Cardiac fibroblast (primary cell): ENCODE measurements at regions not wholly inside any gene's neighbourhood (a gene's known extent, or its start where the extent isn't known, plus 50 kb on each side); places are given as distances from the start of the nearest gene placed in this dataset.
A peak's percentile ranks its signal among the peaks of the same experiment; 100 is the strongest.
"Not testable (repeated sequence)": the region's sequence is repeated elsewhere in the genome, so short reads cannot be mapped to it uniquely, and the experiment has no call there.

Source experiments
- DNase-seq, 2 donors: peaks; one replicate each; pipeline versions ENCODE4 v3.0.0 to v3.0.0-alpha.2; 2010; ENCODE audit warnings: low read depth in 2 of 2
- H3K4me3 ChIP-seq, 2 donors: replicated peaks in 1 of 2; 1 replicate in 1 of 2; 2 replicates in 1 of 2; pipeline ENCODE4 v1.5.1; 2011; ENCODE audit warnings: low read depth in 2 of 2, low read length in 2 of 2, mild to moderate bottlenecking in 2 of 2, moderate library complexity in 1 of 2
- TF ChIP-seq, protein P1 (sequence below): IDR thresholded peaks from one replicate; pipeline ENCODE4 v1.5.1; 2011; ENCODE audit warnings: low read depth, mild to moderate bottlenecking, low read length, inconsistent platforms

DNA sequence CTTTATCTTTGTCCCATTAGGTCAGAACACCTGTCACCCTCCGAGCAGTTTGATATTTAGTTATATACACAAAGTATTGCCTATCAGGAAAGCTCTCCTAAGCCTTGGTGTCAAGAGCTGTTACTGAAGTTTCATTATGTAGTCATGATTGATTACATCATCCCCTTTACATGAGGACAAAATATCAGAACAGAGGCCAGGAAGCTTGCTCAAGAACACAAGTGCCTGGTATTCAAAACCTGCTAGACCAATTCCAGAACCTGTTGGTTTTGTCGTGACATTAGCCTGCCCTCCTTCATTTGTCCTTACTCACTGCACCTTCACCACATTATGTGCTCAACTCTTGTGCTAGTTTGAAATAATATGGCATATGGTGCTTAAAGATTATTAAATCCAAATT is 377.1 kb downstream of the CDH19 start:
- TF ChIP-seq, protein P1, sequence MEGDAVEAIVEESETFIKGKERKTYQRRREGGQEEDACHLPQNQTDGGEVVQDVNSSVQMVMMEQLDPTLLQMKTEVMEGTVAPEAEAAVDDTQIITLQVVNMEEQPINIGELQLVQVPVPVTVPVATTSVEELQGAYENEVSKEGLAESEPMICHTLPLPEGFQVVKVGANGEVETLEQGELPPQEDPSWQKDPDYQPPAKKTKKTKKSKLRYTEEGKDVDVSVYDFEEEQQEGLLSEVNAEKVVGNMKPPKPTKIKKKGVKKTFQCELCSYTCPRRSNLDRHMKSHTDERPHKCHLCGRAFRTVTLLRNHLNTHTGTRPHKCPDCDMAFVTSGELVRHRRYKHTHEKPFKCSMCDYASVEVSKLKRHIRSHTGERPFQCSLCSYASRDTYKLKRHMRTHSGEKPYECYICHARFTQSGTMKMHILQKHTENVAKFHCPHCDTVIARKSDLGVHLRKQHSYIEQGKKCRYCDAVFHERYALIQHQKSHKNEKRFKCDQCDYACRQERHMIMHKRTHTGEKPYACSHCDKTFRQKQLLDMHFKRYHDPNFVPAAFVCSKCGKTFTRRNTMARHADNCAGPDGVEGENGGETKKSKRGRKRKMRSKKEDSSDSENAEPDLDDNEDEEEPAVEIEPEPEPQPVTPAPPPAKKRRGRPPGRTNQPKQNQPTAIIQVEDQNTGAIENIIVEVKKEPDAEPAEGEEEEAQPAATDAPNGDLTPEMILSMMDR: no peak
- no peak for DNase-seq
- H3K4me3 ChIP-seq: no peak overlapping the region

DNA sequence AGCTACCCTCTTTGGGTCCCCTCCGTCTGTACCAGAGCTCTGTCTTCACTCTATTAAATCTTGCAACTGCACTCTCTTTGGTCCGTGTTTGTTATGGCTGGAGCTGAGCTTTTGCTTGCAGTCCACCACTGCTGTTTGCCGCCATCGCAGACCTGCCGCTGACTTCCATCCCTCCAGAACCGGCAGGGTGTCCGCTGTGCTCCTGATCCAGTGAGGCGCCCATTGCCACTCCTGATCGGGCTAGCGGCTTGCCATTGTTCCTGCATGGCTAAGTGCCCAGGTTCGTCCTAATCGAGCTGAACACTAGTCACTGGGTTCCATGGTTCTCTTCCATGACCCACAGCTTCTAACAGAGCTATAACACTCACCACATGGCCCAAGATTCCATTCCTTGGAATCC is 380.6 kb downstream of the CDH19 start:
- H3K4me3 ChIP-seq, DNase-seq: not testable (repeated sequence)

DNA sequence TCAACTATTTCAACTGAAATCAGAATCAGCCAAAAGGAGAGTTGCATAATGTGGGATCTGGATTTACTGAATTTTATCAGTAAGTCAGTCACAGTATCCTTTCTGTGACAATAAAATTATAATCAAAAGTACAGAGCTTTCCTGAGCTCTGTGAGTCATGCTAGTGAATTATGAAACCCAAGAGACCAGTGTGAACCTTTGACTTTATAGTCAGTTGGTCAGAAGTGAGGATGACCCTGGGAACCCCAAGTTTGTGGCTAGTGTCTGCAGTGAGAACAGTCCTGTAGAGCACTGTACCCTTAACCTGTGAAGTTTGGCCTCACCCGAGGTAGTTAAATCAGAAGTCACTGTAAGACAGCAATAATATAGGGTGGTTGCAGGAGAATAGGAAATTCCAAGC is 381.7 kb downstream of the CDH19 start:
- H3K4me3 ChIP-seq: no peak overlapping the region
- no peak for DNase-seq
- TF ChIP-seq, protein P1: no peak

DNA sequence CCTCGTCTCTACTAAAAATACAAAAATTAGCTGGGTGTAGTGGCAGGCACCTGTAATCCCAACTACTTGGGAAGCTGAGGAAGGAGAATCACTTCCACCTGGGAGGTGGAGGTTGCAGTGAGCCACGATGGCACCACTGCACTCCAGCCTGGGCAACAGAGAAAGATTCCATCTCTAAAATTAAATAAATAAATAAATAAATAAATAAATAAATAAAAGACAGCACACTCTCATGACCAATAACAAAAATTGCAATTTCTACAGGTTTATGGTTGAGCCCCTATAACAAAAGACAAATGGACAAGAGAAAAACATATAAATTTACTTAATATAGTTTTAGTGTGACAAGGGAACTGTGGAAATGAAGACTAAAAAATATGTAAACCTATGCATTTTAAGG is 384.1 kb downstream of the CDH19 start:
- no peak overlapping the region for H3K4me3 ChIP-seq
- TF ChIP-seq, protein P1: no peak
- DNase-seq: no peak

DNA sequence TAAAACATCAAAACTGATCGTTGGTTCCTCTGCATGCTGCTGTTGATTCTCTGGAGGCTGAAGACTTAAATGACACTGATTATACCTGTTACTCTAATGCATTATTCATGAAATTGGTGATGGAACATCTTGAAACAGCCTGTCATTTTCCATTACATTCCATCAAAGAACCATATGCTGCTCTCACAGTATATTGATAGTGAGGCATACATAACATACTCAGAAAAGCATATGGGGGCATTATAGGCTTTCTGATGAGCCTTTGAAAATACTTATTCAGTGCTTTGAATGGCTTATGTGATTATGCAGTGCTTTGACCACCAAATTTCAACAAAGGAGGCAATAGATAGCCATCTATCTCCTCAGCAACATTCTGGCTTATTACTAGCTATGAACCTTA is 392.1 kb downstream of the CDH19 start:
- DNase-seq: no peak
- TF ChIP-seq, protein P1: no peak
- H3K4me3 ChIP-seq: no peak overlapping the region

DNA sequence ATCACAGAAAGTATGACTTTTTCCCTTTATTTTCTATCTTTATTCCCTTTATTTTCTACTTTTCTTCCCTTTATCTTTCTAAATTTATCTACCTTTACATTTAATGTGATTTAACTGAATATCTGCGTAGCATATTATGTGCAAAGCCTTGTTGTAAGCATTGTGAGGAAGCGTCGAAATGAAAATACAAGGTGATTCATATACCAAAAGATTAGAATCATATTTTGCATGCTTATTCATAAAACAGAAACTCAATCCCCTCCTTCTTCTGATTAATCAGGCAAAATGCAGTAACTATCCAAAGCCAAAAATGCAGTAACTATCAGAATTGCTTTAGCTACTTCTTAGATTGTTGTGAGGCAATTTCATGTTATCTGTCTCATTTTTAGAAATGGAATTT is 393.0 kb downstream of the CDH19 start:
- H3K4me3 ChIP-seq: no peak overlapping the region
- peak in 1 of 2 donors; percentile 5 for DNase-seq
- TF ChIP-seq, protein P1: no peak

DNA sequence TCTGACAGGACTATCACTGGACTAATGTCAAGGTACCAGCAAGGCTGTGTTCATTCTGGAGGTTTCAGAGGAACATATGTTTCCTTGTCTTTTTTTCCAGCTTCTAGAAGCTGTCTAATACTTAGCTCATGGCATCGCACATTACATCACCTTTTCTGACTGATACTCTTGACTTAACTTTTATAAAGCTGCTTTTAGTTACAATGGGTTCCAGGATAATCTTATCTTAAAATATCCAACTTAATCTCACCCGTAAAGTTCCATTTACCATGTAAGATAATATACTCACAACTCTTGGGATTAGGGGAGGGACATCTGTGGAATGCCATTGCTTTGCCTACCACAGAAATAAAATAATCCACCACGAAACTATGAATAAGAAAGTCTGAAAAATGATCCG is 394.2 kb downstream of the CDH19 start:
- TF ChIP-seq, protein P1: no peak
- no peak for DNase-seq
- no peak overlapping the region for H3K4me3 ChIP-seq
